Immature natural killer cell (primary cell): ENCODE measurements at regions not wholly inside any gene's neighbourhood (a gene's known extent, or its start where the extent isn't known, plus 50 kb on each side); places are given as distances from the start of the nearest gene placed in this dataset.

Experiments
- DNase-seq, 3 donors: peaks; one replicate each; pipeline ENCODE4 v3.0.0; 2022; ENCODE audit warnings: mixed read lengths in 1 of 3
- H3K27ac Mint-ChIP-seq, 6 donors: one replicate each; pipeline ENCODE4 v1.8.0; 2020; ENCODE audit warnings: mixed read lengths in 6 of 6, mild to moderate bottlenecking in 5 of 6, inconsistent platforms in 4 of 6, moderate library complexity in 3 of 6
- H3K27me3 Mint-ChIP-seq, 3 donors: one replicate each; pipeline ENCODE4 v1.8.0; 2020 to 2021; ENCODE audit warnings: low read depth in 3 of 3, mild to moderate bottlenecking in 3 of 3, mixed read lengths in 3 of 3, moderate library complexity in 3 of 3, inconsistent platforms in 1 of 3
- H3K36me3 Mint-ChIP-seq, 3 donors: one replicate each; pipeline ENCODE4 v1.8.0; 2020; ENCODE audit warnings: mixed read lengths in 3 of 3, inconsistent platforms in 2 of 3, mild to moderate bottlenecking in 2 of 3
- H3K4me1 Mint-ChIP-seq, 2 donors: one replicate each; pipeline ENCODE4 v1.8.0; 2020; ENCODE audit warnings: inconsistent platforms in 2 of 2, mild to moderate bottlenecking in 2 of 2, mixed read lengths in 2 of 2, moderate library complexity in 1 of 2
- H3K4me3 Mint-ChIP-seq, 5 donors: one replicate each; pipeline ENCODE4 v1.8.0; 2020; ENCODE audit warnings: mild to moderate bottlenecking in 5 of 5, mixed read lengths in 5 of 5, inconsistent platforms in 3 of 5, moderate library complexity in 3 of 5
- H3K9me3 Mint-ChIP-seq, 6 donors: one replicate each; pipeline ENCODE4 v1.8.0; 2020; ENCODE audit warnings: mild to moderate bottlenecking in 6 of 6, mixed read lengths in 6 of 6, inconsistent platforms in 4 of 6, moderate library complexity in 3 of 6

- no peak overlapping the region for H3K27ac Mint-ChIP-seq
Observed at GRCh38 chr11:110835106-110835505, 122.9 kb upstream of the ARHGAP20 start.

GRCh38 chr11:110833033-110833484 is 120.8 kb upstream of the ARHGAP20 start:
- Mint-ChIP-seq H3K36me3 (no peaks in the 10 kb centered on the region), H3K9me3 (peaks cover 0 to 4% (median 0%) of the 10 kb centered on the region in 6 donors), H3K27me3 (peaks cover 0 to 2% (median 0%) of the 10 kb centered on the region in 3 donors), H3K4me3 (no peak overlapping the region), H3K27ac (no peak overlapping the region), H3K4me1 (no peaks in the 10 kb centered on the region)
- no peak for DNase-seq

More at GRCh38 chr11:110835106-110835505, 122.9 kb upstream of the ARHGAP20 start:
- H3K27me3 Mint-ChIP-seq: peaks cover 0 to 2% (median 0%) of the 10 kb centered on the region in 3 donors
- DNase-seq: no peak
- no peak overlapping the region for H3K4me3 Mint-ChIP-seq
- no peaks in the 10 kb centered on the region for H3K36me3 Mint-ChIP-seq
- peaks cover 0 to 4% (median 0%) of the 10 kb centered on the region in 6 donors for H3K9me3 Mint-ChIP-seq
- H3K4me1 Mint-ChIP-seq: no peaks in the 10 kb centered on the region

GRCh38 chr11:110832539-110832938 is 120.3 kb upstream of the ARHGAP20 start:
- peaks cover 0 to 4% (median 0%) of the 10 kb centered on the region in 6 donors for H3K9me3 Mint-ChIP-seq
- H3K4me1 Mint-ChIP-seq: no peaks in the 10 kb centered on the region
- no peak overlapping the region for H3K27ac Mint-ChIP-seq
- no peaks in the 10 kb centered on the region for H3K36me3 Mint-ChIP-seq
- H3K4me3 Mint-ChIP-seq: no peak overlapping the region
- DNase-seq: no peak
- H3K27me3 Mint-ChIP-seq: peaks cover 0 to 2% (median 0%) of the 10 kb centered on the region in 3 donors

- Mint-ChIP-seq H3K4me3 (no peak overlapping the region), H3K36me3 (no peaks in the 10 kb centered on the region), H3K27ac (no peak overlapping the region)
Observed at GRCh38 chr11:110832080-110832479, 119.8 kb upstream of the ARHGAP20 start.

GRCh38 chr11:110830747-110831146 is 118.5 kb upstream of the ARHGAP20 start:
- H3K27me3 Mint-ChIP-seq: peaks cover 0 to 2% (median 0%) of the 10 kb centered on the region in 3 donors
- no peaks in the 10 kb centered on the region for H3K36me3 Mint-ChIP-seq
- H3K4me3 Mint-ChIP-seq: no peak overlapping the region
- DNase-seq: no peak
- H3K4me1 Mint-ChIP-seq: no peaks in the 10 kb centered on the region
- peaks cover 0 to 4% (median under 1%) of the 10 kb centered on the region in 6 donors for H3K9me3 Mint-ChIP-seq
- H3K27ac Mint-ChIP-seq: no peak overlapping the region

More at GRCh38 chr11:110832080-110832479, 119.8 kb upstream of the ARHGAP20 start:
- Mint-ChIP-seq H3K4me1 (no peaks in the 10 kb centered on the region), H3K9me3 (peaks cover 0 to 2% (median 0%) of the 10 kb centered on the region in 6 donors), H3K27me3 (peaks cover 0 to 2% (median 0%) of the 10 kb centered on the region in 3 donors)
- DNase-seq: no peak

- DNase-seq: no peak
- H3K4me3 Mint-ChIP-seq: no peak overlapping the region
- no peaks in the 10 kb centered on the region for H3K36me3 Mint-ChIP-seq
- peaks cover 0 to 4% (median under 1%) of the 10 kb centered on the region in 6 donors for H3K9me3 Mint-ChIP-seq
- H3K4me1 Mint-ChIP-seq: no peaks in the 10 kb centered on the region
- no peaks in the 10 kb centered on the region for H3K27me3 Mint-ChIP-seq
- no peak overlapping the region for H3K27ac Mint-ChIP-seq
Observed at GRCh38 chr11:110830344-110830743, 118.1 kb upstream of the ARHGAP20 start.

GRCh38 chr11:110829873-110830272 is 117.6 kb upstream of the ARHGAP20 start:
- Mint-ChIP-seq H3K27me3 (no peaks in the 10 kb centered on the region), H3K4me3 (no peak overlapping the region), H3K36me3 (no peaks in the 10 kb centered on the region), H3K4me1 (no peaks in the 10 kb centered on the region), H3K27ac (no peak overlapping the region), H3K9me3 (peaks cover 0 to 4% (median under 1%) of the 10 kb centered on the region in 6 donors)
- no peak for DNase-seq

- H3K27me3 Mint-ChIP-seq: peaks cover 0 to 3% (median 0%) of the 10 kb centered on the region in 3 donors
- H3K4me3 Mint-ChIP-seq: no peak overlapping the region
- DNase-seq: no peak
Observed at GRCh38 chr11:110828086-110828485, 115.8 kb upstream of the ARHGAP20 start.

GRCh38 chr11:110827276-110827675 is 115.0 kb upstream of the ARHGAP20 start:
- no peak overlapping the region for H3K4me3 Mint-ChIP-seq
- H3K36me3 Mint-ChIP-seq: no peaks in the 10 kb centered on the region
- peaks cover 0 to 3% (median 0%) of the 10 kb centered on the region in 3 donors for H3K27me3 Mint-ChIP-seq
- no peak for DNase-seq
- H3K4me1 Mint-ChIP-seq: no peaks in the 10 kb centered on the region
- peaks cover 0 to 11% (median under 1%) of the 10 kb centered on the region in 6 donors for H3K9me3 Mint-ChIP-seq
- H3K27ac Mint-ChIP-seq: no peak overlapping the region

More at GRCh38 chr11:110828086-110828485, 115.8 kb upstream of the ARHGAP20 start:
- Mint-ChIP-seq H3K9me3 (peaks cover 0 to 11% (median under 1%) of the 10 kb centered on the region in 6 donors), H3K27ac (no peak overlapping the region), H3K4me1 (no peaks in the 10 kb centered on the region), H3K36me3 (no peaks in the 10 kb centered on the region)

- peaks cover 0 to 3% (median 2%) of the 10 kb centered on the region in 3 donors for H3K27me3 Mint-ChIP-seq
- no peaks in the 10 kb centered on the region for H3K4me1 Mint-ChIP-seq
- no peak overlapping the region for H3K4me3 Mint-ChIP-seq
- DNase-seq: no peak
- H3K36me3 Mint-ChIP-seq: no peaks in the 10 kb centered on the region
- no peak overlapping the region for H3K27ac Mint-ChIP-seq
- peaks cover 0 to 9% (median under 1%) of the 10 kb centered on the region in 6 donors for H3K9me3 Mint-ChIP-seq
Observed at GRCh38 chr11:110824912-110825620, 112.8 kb upstream of the ARHGAP20 start.

GRCh38 chr11:110818032-110818687 is 105.9 kb upstream of the ARHGAP20 start:
- DNase-seq: no peak
- H3K27ac Mint-ChIP-seq: no peak overlapping the region
- H3K36me3 Mint-ChIP-seq: peaks cover 0 to 3% (median 0%) of the 10 kb centered on the region in 3 donors
- H3K9me3 Mint-ChIP-seq: peaks cover 2 to 7% (median 4%) of the 10 kb centered on the region in 6 donors
- H3K4me3 Mint-ChIP-seq: no peak overlapping the region
- H3K27me3 Mint-ChIP-seq: peaks cover 0 to 4% (median 2%) of the 10 kb centered on the region in 3 donors
- no peaks in the 10 kb centered on the region for H3K4me1 Mint-ChIP-seq

- DNase-seq: no peak
- Mint-ChIP-seq H3K9me3 (peaks cover 0 to 4% (median 3%) of the 10 kb centered on the region in 6 donors), H3K36me3 (peaks cover 0 to 3% (median 0%) of the 10 kb centered on the region in 3 donors), H3K4me3 (no peak overlapping the region), H3K4me1 (no peaks in the 10 kb centered on the region), H3K27me3 (peaks cover 0 to 5% (median 2%) of the 10 kb centered on the region in 3 donors), H3K27ac (no peak overlapping the region)
Observed at GRCh38 chr11:110812086-110812733, 100.0 kb upstream of the ARHGAP20 start.

- Mint-ChIP-seq H3K27me3 (peaks cover 0 to 3% (median 2%) of the 10 kb centered on the region in 3 donors), H3K27ac (no peak overlapping the region), H3K9me3 (no peaks in the 10 kb centered on the region), H3K4me1 (no peaks in the 10 kb centered on the region), H3K4me3 (no peak overlapping the region), H3K36me3 (no peaks in the 10 kb centered on the region)
- no peak for DNase-seq
Observed at GRCh38 chr11:110809417-110810199, 97.4 kb upstream of the ARHGAP20 start.
